HG02588 (cell line): ENCODE measurements at regions not wholly inside any gene's neighbourhood (a gene's known extent, or its start where the extent isn't known, plus 50 kb on each side); places are given as distances from the start of the nearest gene placed in this dataset.

Experiments
- ATAC-seq: cut with Tn5 transposase; IDR thresholded peaks from one replicate; pipeline ENCODE4 v1.9.1; 2021; ENCODE audit warnings: mild to moderate bottlenecking, moderate library complexity; ENCODE audit not compliant: unreplicated experiment

- no peak for ATAC-seq
Measured at GRCh38 chr4:96301715-96302114, 461.8 kb downstream of the PDHA2 start.

- no peak for ATAC-seq
Measured at GRCh38 chr4:96305030-96305429, 465.1 kb downstream of the PDHA2 start.

GRCh38 chr4:96312046-96312685 is 472.3 kb downstream of the PDHA2 start:
- ATAC-seq = no peak

GRCh38 chr4:96315815-96316214 is 475.9 kb downstream of the PDHA2 start:
- no peak for ATAC-seq

GRCh38 chr4:96316776-96317175 is 476.9 kb downstream of the PDHA2 start:
- no peak for ATAC-seq

- no peak for ATAC-seq
Measured at GRCh38 chr4:96317891-96318290, 478.0 kb downstream of the PDHA2 start.

- no peak for ATAC-seq
Measured at GRCh38 chr4:96326846-96327245, 487.0 kb downstream of the PDHA2 start.

- no peak for ATAC-seq
Measured at GRCh38 chr4:96342196-96342595, 502.3 kb downstream of the PDHA2 start.

- ATAC-seq = no peak
Measured at GRCh38 chr4:96342790-96343455, 503.0 kb downstream of the PDHA2 start.

GRCh38 chr4:96343836-96344235 is 503.9 kb downstream of the PDHA2 start:
- ATAC-seq = no peak

GRCh38 chr4:96347582-96347981 is 507.7 kb downstream of the PDHA2 start:
- no peak for ATAC-seq

- no peak for ATAC-seq
Measured at GRCh38 chr4:96352051-96352517, 512.2 kb downstream of the PDHA2 start.

- no peak for ATAC-seq
Measured at GRCh38 chr4:96354036-96354712, 514.3 kb downstream of the PDHA2 start.

GRCh38 chr4:96355414-96355813 is 515.5 kb downstream of the PDHA2 start:
- no peak for ATAC-seq

- no peak for ATAC-seq
Measured at GRCh38 chr4:96356591-96357370, 516.9 kb downstream of the PDHA2 start.

GRCh38 chr4:96366632-96367031 is 526.7 kb downstream of the PDHA2 start:
- no peak for ATAC-seq

GRCh38 chr4:96375367-96375766 is 535.5 kb downstream of the PDHA2 start:
- no peak for ATAC-seq

GRCh38 chr4:96379524-96379923 is 539.6 kb downstream of the PDHA2 start:
- no peak for ATAC-seq

- no peak for ATAC-seq
Measured at GRCh38 chr4:96380106-96380505, 540.2 kb downstream of the PDHA2 start.

GRCh38 chr4:96383349-96383748 is 543.5 kb downstream of the PDHA2 start:
- ATAC-seq = no peak

- ATAC-seq = no peak
Measured at GRCh38 chr4:96389770-96390169, 549.9 kb downstream of the PDHA2 start.
